Smooth muscle cell (in vitro differentiated cells): ENCODE measurements at regions not wholly inside any gene's neighbourhood (a gene's known extent, or its start where the extent isn't known, plus 50 kb on each side); places are given as distances from the start of the nearest gene placed in this dataset.

Source experiments
- DNase-seq: peaks from one replicate; lab custom pipeline; 2025; ENCODE audit not compliant: unreplicated experiment; lab: John Stamatoyannopoulos, UW
- H2AFZ ChIP-seq: fragments of 200-600 bp; sonication (generic); 2 replicates; pipeline ENCODE4 v1.6.0; 2016; ENCODE audit warnings: antibody characterized with exemption, low read depth, mild to moderate bottlenecking
- H3F3A ChIP-seq: fragments of 200-600 bp; sonication (generic); 2 replicates; pipeline ENCODE4 v1.6.0; 2017; ENCODE audit warnings: antibody characterized with exemption, low read depth
- H3K27ac ChIP-seq: fragments of 200-600 bp; sonication (generic); 2 replicates; pipeline ENCODE4 v1.5.1; 2016; ENCODE audit warnings: low read depth, mild to moderate bottlenecking
- H3K27me3 ChIP-seq: fragments of 200-600 bp; sonication (generic); 2 replicates; pipeline ENCODE4 v1.6.1; 2016; ENCODE audit warnings: low read depth, mild to moderate bottlenecking
- H3K36me3 ChIP-seq: fragments of 200-600 bp; sonication (generic); 2 replicates; pipeline ENCODE4 v1.5.1; 2016; ENCODE audit warnings: low read depth
- H3K4me1 ChIP-seq: fragments of 200-600 bp; sonication (generic); 2 replicates; pipeline ENCODE4 v1.5.1; 2016; ENCODE audit warnings: low read depth
- H3K4me2 ChIP-seq: fragments of 200-600 bp; sonication (generic); 2 replicates; pipeline ENCODE4 v1.6.0; 2016; ENCODE audit warnings: mild to moderate bottlenecking
- H3K4me3 ChIP-seq: fragments of 200-600 bp; sonication (generic); 2 replicates; pipeline ENCODE4 v1.5.1; 2016; ENCODE audit warnings: mild to moderate bottlenecking
- H3K79me2 ChIP-seq: fragments of 200-600 bp; sonication (generic); 2 replicates; pipeline ENCODE4 v1.6.0; 2016; ENCODE audit warnings: low read depth, mild to moderate bottlenecking
- H3K9ac ChIP-seq: fragments of 200-600 bp; sonication (generic); 2 replicates; pipeline ENCODE4 v1.6.0; 2016; ENCODE audit warnings: low read depth
- H3K9me3 ChIP-seq: fragments of 200-600 bp; sonication (generic); replicated peaks from 2 replicates; pipeline ENCODE4 v1.5.1; 2016; ENCODE audit warnings: low read depth
- H4K20me1 ChIP-seq: fragments of 200-600 bp; sonication (generic); 2 replicates; pipeline ENCODE4 v1.6.0; 2016; ENCODE audit warnings: low read depth
- WGBS: methylation state at CpG from one replicate; pipeline ENCODE4 v1.1.7; 2016; ENCODE audit warnings: low lambda C conversion rate; 5-methylcytosine and 5-hydroxymethylcytosine counted together
- TF ChIP-seq, protein P1 (sequence below): fragments of 200-600 bp; sonication (generic); IDR thresholded peaks from 2 replicates; pipeline ENCODE4 v1.5.1; 2017; ENCODE audit warnings: borderline replicate concordance, mild to moderate bottlenecking, antibody characterized with exemption; ENCODE audit not compliant: insufficient read depth, poor library complexity, severe bottlenecking

DNA sequence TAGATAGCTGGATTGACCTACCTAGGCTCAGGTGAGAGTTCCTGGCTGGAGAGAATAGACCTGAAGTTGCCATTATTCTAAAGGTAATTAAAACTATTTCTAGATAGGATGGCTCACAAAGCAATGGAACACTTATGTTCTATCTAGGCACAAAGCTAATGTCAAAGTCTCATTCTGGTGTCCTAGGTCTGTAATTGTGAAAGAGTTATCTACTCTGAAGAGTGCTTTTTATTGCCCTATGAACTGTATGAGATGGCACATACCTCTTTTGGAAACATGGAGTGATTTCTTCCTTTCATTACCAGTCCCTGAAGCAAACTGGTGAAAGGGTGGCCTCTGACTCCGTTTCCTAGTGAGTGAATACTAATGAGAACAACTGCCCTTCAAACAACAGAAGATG is 80.3 kb downstream of the MTNR1B start:
- H3K4me2 ChIP-seq: no peak overlapping the region

DNA sequence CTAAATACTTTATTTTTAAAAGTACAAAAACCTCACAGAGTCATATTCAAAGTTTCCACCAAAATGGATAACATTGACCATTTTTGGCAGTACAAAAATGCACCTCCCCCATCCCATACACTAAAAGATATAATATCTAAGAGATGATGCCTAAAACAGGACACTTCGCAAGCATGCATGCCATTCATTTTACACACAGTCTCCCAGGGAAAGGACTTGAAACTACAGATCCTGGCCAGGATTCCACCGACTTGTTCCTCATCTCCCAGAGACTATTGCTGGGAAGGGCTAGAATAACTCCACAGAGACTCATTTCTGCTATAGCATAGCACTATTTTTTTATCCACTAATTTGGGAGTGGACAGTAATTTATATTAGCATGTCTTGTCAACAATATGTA is 81.7 kb downstream of the MTNR1B start:
- H3K9ac ChIP-seq: no peak overlapping the region
- no peaks in the 10 kb centered on the region for H3K4me1 ChIP-seq
- peak overlapping the region; percentile 20 for H3K4me2 ChIP-seq
- no peaks in the 10 kb centered on the region for H3K79me2 ChIP-seq
- no peaks in the 10 kb centered on the region for H3K9me3 ChIP-seq
- no peak overlapping the region for H2AFZ ChIP-seq
- peak overlapping the region; percentile 17 for H3K27ac ChIP-seq
- no peaks in the 10 kb centered on the region for H3K27me3 ChIP-seq
- WGBS: 19% methylated on average over 2 of the region's 2 CpGs
- TF ChIP-seq, protein P1, sequence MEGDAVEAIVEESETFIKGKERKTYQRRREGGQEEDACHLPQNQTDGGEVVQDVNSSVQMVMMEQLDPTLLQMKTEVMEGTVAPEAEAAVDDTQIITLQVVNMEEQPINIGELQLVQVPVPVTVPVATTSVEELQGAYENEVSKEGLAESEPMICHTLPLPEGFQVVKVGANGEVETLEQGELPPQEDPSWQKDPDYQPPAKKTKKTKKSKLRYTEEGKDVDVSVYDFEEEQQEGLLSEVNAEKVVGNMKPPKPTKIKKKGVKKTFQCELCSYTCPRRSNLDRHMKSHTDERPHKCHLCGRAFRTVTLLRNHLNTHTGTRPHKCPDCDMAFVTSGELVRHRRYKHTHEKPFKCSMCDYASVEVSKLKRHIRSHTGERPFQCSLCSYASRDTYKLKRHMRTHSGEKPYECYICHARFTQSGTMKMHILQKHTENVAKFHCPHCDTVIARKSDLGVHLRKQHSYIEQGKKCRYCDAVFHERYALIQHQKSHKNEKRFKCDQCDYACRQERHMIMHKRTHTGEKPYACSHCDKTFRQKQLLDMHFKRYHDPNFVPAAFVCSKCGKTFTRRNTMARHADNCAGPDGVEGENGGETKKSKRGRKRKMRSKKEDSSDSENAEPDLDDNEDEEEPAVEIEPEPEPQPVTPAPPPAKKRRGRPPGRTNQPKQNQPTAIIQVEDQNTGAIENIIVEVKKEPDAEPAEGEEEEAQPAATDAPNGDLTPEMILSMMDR: no peak
- H3F3A ChIP-seq: no peaks in the 10 kb centered on the region
- H3K4me3 ChIP-seq: no peak overlapping the region
- H3K36me3 ChIP-seq: no peaks in the 10 kb centered on the region
- no peak for DNase-seq
- no peaks in the 10 kb centered on the region for H4K20me1 ChIP-seq

More for the DNA sequence above, 80.3 kb downstream of the MTNR1B start:
- Histone ChIP-seq H3K79me2 (no peaks in the 10 kb centered on the region), H3K9ac (no peak overlapping the region), H3K4me3 (no peak overlapping the region), H3K36me3 (no peaks in the 10 kb centered on the region), H2AFZ (no peak overlapping the region), H3K27ac (no peak overlapping the region), H3K9me3 (no peaks in the 10 kb centered on the region), H4K20me1 (no peaks in the 10 kb centered on the region), H3F3A (no peaks in the 10 kb centered on the region), H3K27me3 (no peaks in the 10 kb centered on the region), H3K4me1 (no peaks in the 10 kb centered on the region)
- TF ChIP-seq, protein P1: no peak
- 61% methylated on average over 1 of the region's 1 CpG for WGBS
- no peak for DNase-seq

DNA sequence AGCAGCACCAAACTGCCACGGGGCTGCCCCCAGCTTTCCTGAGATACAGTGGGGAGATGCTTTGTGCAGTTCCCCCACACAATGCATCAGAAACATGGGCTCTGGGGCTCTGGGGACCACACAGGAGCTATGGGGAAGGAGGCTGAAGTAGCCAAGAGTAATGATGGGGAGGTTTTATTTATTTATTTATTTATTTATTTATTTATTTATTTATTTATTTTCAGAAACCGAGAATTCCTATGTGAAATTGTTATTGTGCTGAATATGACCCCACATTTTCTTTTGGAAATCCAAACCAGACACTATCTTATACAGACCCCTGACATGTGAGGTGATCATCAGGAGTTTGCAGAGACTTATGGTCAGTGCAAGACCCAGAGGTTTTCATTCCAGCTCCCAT is 84.4 kb downstream of the MTNR1B start:
- peak overlapping the region; percentile 49 for H3K4me2 ChIP-seq
- H3K9ac ChIP-seq: no peak overlapping the region
- H4K20me1 ChIP-seq: no peaks in the 10 kb centered on the region
- H3K9me3 ChIP-seq: no peaks in the 10 kb centered on the region
- TF ChIP-seq, protein P1: no peak
- 100% methylated on average over 2 of the region's 2 CpGs for WGBS
- no peaks in the 10 kb centered on the region for H3K27me3 ChIP-seq
- peaks cover 2% of the 10 kb centered on the region for H3F3A ChIP-seq
- no peaks in the 10 kb centered on the region for H3K36me3 ChIP-seq
- no peak overlapping the region for H2AFZ ChIP-seq
- H3K79me2 ChIP-seq: no peaks in the 10 kb centered on the region
- H3K27ac ChIP-seq: no peak overlapping the region
- peaks cover 7% of the 10 kb centered on the region for H3K4me1 ChIP-seq
- DNase-seq: no peak
- H3K4me3 ChIP-seq: no peak overlapping the region

DNA sequence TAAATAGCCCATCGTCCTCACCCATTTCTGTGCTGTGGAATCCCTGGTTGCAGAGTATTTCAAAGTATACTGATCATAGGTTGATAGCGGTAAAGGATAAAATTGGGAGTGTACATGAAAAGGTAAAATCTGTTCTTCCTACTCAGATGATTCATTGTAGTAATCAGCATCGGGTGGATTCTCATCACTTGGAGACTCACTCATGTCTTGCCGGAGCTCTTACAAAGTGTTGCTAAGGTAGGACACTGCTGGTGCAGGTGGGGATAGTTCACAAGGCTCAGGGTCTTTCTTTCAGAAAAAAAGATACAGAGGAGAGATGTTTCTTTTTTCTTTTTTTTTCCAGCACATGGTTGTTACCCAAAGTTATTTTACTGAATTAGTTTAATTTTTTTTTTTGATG is 84.8 kb downstream of the MTNR1B start:
- WGBS: 65% methylated on average over 4 of the region's 4 CpGs
- TF ChIP-seq, protein P1: no peak
- Histone ChIP-seq H3K27me3 (no peaks in the 10 kb centered on the region), H3K9me3 (no peaks in the 10 kb centered on the region), H4K20me1 (no peaks in the 10 kb centered on the region), H3K9ac (no peak overlapping the region), H3F3A (peaks cover 6% of the 10 kb centered on the region), H3K4me1 (peaks cover 12% of the 10 kb centered on the region), H3K4me3 (no peak overlapping the region), H3K79me2 (no peaks in the 10 kb centered on the region), H3K27ac (peak overlapping the region; percentile 56), H3K36me3 (no peaks in the 10 kb centered on the region), H3K4me2 (peak overlapping the region; percentile 49), H2AFZ (no peak overlapping the region)
- DNase-seq: no peak
